ENCODE measurements at regions not wholly inside any gene's neighbourhood (a gene's known extent, or its start where the extent isn't known, plus 50 kb on each side); places are given as distances from the start of the nearest gene placed in this dataset.
"Not testable (repeated sequence)": the region's sequence is repeated elsewhere in the genome, so short reads cannot be mapped to it uniquely, and the experiment has no call there.

DNA sequence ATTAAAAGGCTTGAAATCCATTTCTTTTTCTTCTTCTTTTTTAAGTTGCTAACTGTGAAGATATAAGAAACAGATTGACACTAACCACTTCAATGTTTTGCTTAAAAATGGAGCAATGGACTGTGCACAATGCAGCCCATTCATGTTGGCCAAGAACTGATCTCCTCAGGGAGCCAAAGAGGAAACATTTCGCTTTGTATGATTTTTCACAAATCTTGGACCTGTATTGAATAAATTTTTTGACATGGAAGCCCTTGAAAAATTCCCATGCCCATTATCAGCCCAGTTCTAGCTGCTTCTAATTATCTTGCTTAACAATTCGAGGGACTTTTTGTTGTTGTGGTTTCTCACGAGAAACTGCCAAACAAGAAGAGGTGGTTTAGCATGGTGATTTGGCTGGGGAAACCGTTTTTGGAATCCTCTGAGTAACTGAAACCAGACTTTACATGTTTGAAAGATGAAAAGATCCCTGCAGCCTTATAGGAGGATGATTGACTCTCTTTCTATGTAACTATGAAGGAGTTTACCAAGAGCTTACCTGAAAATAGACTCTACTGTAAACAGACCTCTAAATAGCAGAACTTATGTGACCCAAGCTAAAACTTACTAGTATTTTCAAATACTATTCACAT, 1389.4 kb upstream of the GOT2 start:
- H4K20me1 ChIP-seq = no peaks in the 10 kb centered on the region
- no peak overlapping the region for H3K4me2 ChIP-seq
- H3K9ac ChIP-seq = no peak overlapping the region
- no peaks in the 10 kb centered on the region for H3K4me1 ChIP-seq
- H3K9me3 ChIP-seq = no peaks in the 10 kb centered on the region
- H3K27ac ChIP-seq = no peak overlapping the region
- H3K4me3 ChIP-seq = no peak overlapping the region
- H3K36me3 ChIP-seq = no peaks in the 10 kb centered on the region
- TF ChIP-seq Cebpa-rat (IDR thresholded peaks at IDR 0.05) = no peak
- no peaks in the 10 kb centered on the region for H3K27me3 ChIP-seq

DNA sequence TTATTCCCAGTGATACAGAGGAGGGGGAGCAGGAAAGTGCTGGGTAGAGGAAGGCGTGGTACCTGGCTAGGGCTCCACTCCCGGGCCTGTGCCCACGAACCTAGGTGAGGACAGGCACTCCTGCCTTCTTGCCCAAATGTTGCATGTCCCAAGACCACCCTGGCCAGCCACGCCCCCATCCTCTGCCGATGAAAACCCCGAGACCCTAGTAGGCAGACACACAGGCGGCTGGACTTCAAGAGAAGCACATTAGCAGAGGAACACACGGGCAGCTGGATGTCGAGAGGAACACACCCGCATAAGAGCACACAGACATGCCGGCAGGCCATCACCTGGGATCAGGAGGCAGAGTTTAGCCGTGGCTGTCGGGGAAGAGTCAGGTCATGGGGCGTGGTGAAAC, 1386.5 kb upstream of the GOT2 start:
- no peaks in the 10 kb centered on the region for H3K36me3 ChIP-seq
- no peak overlapping the region for H3K4me3 ChIP-seq
- no peak for TF ChIP-seq Cebpa-rat (IDR thresholded peaks at IDR 0.05)
- H4K20me1 ChIP-seq = no peaks in the 10 kb centered on the region
- H3K4me1 ChIP-seq = no peaks in the 10 kb centered on the region
- H3K27me3 ChIP-seq = no peaks in the 10 kb centered on the region
- no peaks in the 10 kb centered on the region for H3K9me3 ChIP-seq
- no peak overlapping the region for H3K9ac ChIP-seq
- no peak overlapping the region for H3K27ac ChIP-seq
- no peak overlapping the region for H3K4me2 ChIP-seq

DNA sequence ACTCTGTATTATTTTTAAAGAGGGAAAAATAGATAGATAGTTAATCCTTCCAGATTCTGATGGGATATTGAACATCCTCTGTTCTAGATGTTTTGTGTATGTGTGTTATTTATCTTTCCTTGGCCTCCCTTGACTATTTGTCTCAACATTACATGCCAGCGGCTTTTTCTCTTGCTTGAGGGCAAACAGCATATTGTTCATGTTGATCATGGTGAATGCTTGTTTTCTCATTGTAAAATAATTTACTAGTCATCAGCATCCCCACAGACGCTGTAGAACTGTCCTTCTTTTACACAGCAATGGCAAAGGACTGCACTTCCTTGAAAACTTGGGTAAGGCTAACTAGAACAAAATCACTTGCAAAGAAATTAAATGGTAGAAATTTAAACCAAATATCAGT, 1376.4 kb upstream of the GOT2 start:
- no peaks in the 10 kb centered on the region for H3K36me3 ChIP-seq
- H3K27ac ChIP-seq = no peak overlapping the region
- H3K9me3 ChIP-seq = 0 out of 2 replicates have a peak, but pooled peaks cover 5% of the 10 kb centered on the region
- no peaks in the 10 kb centered on the region for H4K20me1 ChIP-seq
- no peak for TF ChIP-seq Cebpa-rat (IDR thresholded peaks at IDR 0.05)
- no peaks in the 10 kb centered on the region for H3K27me3 ChIP-seq
- H3K9ac ChIP-seq = no peak overlapping the region
- no peak overlapping the region for H3K4me3 ChIP-seq
- H3K4me1 ChIP-seq = no peaks in the 10 kb centered on the region
- no peak overlapping the region for H3K4me2 ChIP-seq

DNA sequence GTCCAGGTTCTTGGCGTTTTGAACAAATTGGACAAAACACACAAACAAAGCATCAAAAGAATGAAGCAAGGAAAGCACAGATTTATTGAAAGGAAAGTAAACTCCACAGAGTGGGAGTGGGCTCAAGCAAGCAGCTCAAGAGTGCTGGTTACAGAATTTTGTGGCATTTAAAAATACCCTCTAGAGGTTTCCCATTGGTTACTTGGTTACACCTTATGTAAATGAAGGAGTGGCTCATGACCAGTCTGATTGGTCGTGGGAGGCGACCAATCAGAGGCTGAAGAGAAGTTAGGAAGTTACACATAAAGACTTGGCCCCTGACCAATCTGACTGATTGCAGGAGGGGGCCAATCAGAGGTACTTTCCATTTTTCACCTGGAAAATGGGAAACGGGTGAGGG, 1373.8 kb upstream of the GOT2 start:
- Histone ChIP-seq H4K20me1 (no peaks in the 10 kb centered on the region), H3K4me3 (no peak overlapping the region), H3K4me2 (no peak overlapping the region), H3K27me3 (no peaks in the 10 kb centered on the region), H3K4me1 (no peaks in the 10 kb centered on the region), H3K27ac (no peak overlapping the region), H3K9me3 (0 out of 2 replicates have a peak, but pooled peaks cover 5% of the 10 kb centered on the region), H3K9ac (no peak overlapping the region), H3K36me3 (no peaks in the 10 kb centered on the region)
- TF ChIP-seq Cebpa-rat (IDR thresholded peaks at IDR 0.05) = no peak

DNA sequence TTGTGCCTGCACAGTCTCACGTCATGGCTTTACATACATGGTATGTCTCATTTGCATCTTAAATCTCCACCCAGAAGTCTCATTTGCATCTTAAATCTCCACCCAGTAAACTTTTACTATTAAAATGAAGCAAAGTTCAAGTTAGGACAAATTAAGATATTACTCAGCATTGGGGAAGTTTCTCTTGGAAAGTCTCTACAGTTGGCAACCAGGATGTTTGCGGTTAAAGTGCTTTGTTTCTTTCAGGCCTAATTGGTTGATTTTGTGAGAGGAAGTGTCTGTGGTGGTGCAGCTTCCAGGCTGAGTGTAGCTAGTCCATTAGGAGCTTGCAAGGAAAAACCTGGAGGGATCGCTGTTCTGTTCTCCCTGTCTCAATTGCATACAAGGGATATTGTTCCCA, 1373.3 kb upstream of the GOT2 start:
- no peak overlapping the region for H3K27ac ChIP-seq
- TF ChIP-seq Cebpa-rat (IDR thresholded peaks at IDR 0.05) = no peak
- H4K20me1 ChIP-seq = no peaks in the 10 kb centered on the region
- no peaks in the 10 kb centered on the region for H3K27me3 ChIP-seq
- no peak overlapping the region for H3K4me2 ChIP-seq
- H3K4me1 ChIP-seq = no peaks in the 10 kb centered on the region
- H3K9ac ChIP-seq = no peak overlapping the region
- no peak overlapping the region for H3K4me3 ChIP-seq
- 0 out of 2 replicates have a peak, but pooled peaks cover 5% of the 10 kb centered on the region for H3K9me3 ChIP-seq
- H3K36me3 ChIP-seq = no peaks in the 10 kb centered on the region

DNA sequence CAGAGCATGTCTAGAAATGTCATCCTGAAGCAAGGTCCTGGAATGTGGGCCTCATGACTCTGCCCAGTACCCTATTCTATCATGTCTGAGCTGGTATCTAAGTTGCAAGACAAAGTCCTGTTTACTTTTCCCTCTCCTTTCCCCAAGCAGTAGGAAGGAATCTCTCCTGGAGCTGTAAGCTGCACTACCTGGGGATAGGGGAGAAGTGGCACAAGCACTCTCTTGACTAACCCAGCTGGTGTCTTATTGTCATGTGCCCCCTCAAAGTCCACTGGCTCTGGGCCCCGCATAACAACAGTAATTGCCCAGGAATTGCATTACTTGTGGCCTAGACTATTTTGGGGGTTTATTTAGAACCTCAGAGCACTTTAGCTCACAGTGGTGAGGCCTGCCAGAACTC, 1366.3 kb upstream of the GOT2 start:
- Histone ChIP-seq H3K27me3 (no peaks in the 10 kb centered on the region), H3K4me3 (no peak overlapping the region), H3K4me2 (no peak overlapping the region), H3K9me3 (peaks cover 11% of the 10 kb centered on the region; the same call in 1 of the 2 replicates), H3K36me3 (no peaks in the 10 kb centered on the region), H3K9ac (no peak overlapping the region), H3K4me1 (no peaks in the 10 kb centered on the region), H4K20me1 (no peaks in the 10 kb centered on the region), H3K27ac (no peak overlapping the region)
- TF ChIP-seq Cebpa-rat (IDR thresholded peaks at IDR 0.05) = no peak

DNA sequence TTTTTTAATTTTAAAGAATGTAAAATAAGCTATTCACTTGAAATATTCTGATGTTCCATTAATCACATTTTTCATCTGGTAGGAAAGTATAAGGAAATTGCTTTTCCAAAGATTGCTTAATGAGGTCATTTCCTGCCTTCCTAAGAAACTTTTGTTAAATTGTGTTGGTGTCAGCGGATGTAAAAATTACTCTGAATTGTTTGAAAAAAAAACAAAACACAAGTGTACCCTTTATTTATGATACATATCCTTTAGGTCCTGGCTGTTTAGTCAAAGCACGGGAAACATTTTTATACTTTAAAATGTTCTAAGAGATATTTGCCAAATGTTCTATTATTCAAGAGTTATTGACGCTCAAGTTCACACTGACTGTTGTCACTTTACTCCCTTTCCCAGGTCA, 1357.4 kb upstream of the GOT2 start:
- Histone ChIP-seq H3K9ac (no peak overlapping the region), H3K27me3 (no peaks in the 10 kb centered on the region), H3K4me2 (no peak overlapping the region), H4K20me1 (no peaks in the 10 kb centered on the region), H3K9me3 (no peaks in the 10 kb centered on the region), H3K36me3 (no peaks in the 10 kb centered on the region), H3K27ac (no peak overlapping the region), H3K4me1 (no peaks in the 10 kb centered on the region), H3K4me3 (no peak overlapping the region)
- no peak for TF ChIP-seq Cebpa-rat (IDR thresholded peaks at IDR 0.05)

DNA sequence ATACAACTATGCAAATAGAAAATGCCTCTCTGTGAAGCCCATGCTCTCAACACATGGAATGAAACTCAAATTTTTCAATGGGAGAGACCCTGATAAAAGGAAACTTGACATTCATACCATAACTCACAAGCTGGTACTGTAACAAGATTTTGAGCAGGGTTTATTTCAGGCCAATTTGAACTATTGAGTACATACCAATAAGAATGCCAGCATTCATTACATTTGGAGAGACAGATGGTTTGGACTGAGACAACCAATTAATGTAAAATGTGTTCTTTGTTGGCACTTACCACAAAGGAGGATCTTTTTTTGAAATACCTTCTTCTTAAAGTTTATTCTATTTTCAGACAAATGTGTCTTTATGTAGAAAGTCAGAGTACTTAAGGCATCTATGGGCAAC, 1357.0 kb upstream of the GOT2 start:
- no peak overlapping the region for H3K9ac ChIP-seq

DNA sequence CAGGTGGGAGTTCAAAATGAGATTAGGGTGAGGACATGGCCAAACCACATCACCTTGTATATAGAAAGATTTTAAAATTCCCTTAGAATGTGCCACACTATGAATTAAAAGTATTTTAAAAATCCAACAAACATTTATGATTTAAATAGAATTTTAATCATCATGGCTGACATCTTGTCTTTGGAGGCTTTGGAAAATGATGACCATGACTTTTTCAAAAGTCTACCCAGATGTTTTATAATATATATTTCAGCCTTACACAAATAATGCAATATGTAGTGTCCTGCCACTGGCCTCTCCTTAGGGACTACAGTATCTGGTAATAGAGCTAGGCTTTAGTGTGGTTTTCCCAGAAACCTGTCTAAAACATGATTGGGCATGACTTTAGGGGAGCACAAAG, 1353.4 kb upstream of the GOT2 start:
- Histone ChIP-seq H3K4me2 (no peak overlapping the region), H3K4me3 (no peak overlapping the region), H3K27me3 (no peaks in the 10 kb centered on the region), H3K27ac (no peak overlapping the region), H3K9ac (no peak overlapping the region), H3K4me1 (no peaks in the 10 kb centered on the region), H3K36me3 (no peaks in the 10 kb centered on the region), H4K20me1 (no peaks in the 10 kb centered on the region), H3K9me3 (no peaks in the 10 kb centered on the region)
- no peak for TF ChIP-seq Cebpa-rat (IDR thresholded peaks at IDR 0.05)

More for the DNA sequence above, 1357.0 kb upstream of the GOT2 start:
- Histone ChIP-seq H3K9me3 (no peaks in the 10 kb centered on the region), H3K4me1 (no peaks in the 10 kb centered on the region), H4K20me1 (no peaks in the 10 kb centered on the region), H3K4me3 (no peak overlapping the region), H3K4me2 (no peak overlapping the region), H3K27me3 (no peaks in the 10 kb centered on the region), H3K36me3 (no peaks in the 10 kb centered on the region), H3K27ac (no peak overlapping the region)
- no peak for TF ChIP-seq Cebpa-rat (IDR thresholded peaks at IDR 0.05)

DNA sequence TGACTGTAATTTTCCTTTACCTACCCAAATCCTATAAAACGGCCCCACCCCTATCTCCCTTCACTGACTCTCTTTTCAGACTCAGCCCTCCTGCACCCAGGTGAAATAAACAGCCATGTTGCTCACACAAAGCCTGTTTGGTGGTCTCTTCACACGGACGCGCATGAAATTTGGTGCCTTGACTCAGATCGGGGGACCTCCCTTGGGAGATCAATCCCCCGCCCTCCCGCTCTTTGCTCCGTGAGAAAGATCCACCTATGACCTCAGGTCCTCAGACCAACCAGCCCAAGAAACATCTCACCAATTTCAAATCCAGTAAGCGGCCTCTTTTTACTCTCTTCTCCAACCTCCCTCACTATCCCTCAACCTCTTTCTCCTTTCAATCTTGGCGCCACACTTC, 1344.7 kb upstream of the GOT2 start:
- H3K9me3 ChIP-seq, H3K4me1 ChIP-seq, H3K4me2 ChIP-seq, H3K9ac ChIP-seq, H4K20me1 ChIP-seq, H3K27me3 ChIP-seq, H3K4me3 ChIP-seq, H3K27ac ChIP-seq, H3K36me3 ChIP-seq: not testable (repeated sequence)

DNA sequence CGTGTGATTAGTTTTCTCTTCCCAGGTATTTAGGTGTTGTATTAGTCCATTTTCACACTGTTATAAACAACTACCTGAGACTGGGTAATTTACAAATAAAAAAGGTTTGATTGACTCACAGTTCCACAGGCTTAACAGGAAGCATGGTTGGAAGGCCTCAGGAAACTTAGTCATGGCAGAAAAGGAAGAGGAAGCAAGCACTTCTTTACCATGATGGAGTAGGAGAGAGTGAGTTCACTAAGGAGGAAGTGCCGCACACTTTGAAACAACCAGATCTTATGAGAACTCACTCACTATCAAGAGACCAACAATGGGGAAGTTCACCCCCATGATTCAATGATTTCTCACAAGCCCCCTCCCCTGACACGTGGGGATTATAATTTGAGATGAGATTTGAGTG, 1343.7 kb upstream of the GOT2 start:
- Histone ChIP-seq H3K9me3 (no peaks in the 10 kb centered on the region), H3K27me3 (no peaks in the 10 kb centered on the region), H3K4me3 (no peak overlapping the region), H3K4me2 (no peak overlapping the region), H3K36me3 (no peaks in the 10 kb centered on the region), H3K4me1 (peaks cover 5% of the 10 kb centered on the region; the same call in 1 of the 2 replicates), H4K20me1 (no peaks in the 10 kb centered on the region), H3K9ac (no peak overlapping the region), H3K27ac (no peak overlapping the region)
- no peak for TF ChIP-seq Cebpa-rat (IDR thresholded peaks at IDR 0.05)
